GM23338 (cell line): ENCODE measurements at regions not wholly inside any gene's neighbourhood (a gene's known extent, or its start where the extent isn't known, plus 50 kb on each side); places are given as distances from the start of the nearest gene placed in this dataset.

Experiments
- ATAC-seq: fragments of 200-7000 bp; cut with Tn5 transposase; 3 replicates; pipeline ENCODE4 v1.9.1; 2020
- DNase-seq: peaks from one replicate; pipeline ENCODE4 v3.0.0-alpha.2; 2015; ENCODE audit warnings: low spot score
- H2AFZ ChIP-seq: fragments of 200-600 bp; sonication (generic); 2 replicates; pipeline ENCODE4 v1.8.0; 2016; ENCODE audit warnings: antibody characterized with exemption, mild to moderate bottlenecking, moderate library complexity
- H3F3A ChIP-seq: fragments of 200-600 bp; sonication (generic); replicated peaks from 2 replicates; pipeline ENCODE4 v1.8.0; 2017; ENCODE audit warnings: antibody characterized with exemption, mixed run types, low read depth
- H3K27ac ChIP-seq: fragments of 200-600 bp; sonication (generic); 2 replicates; pipeline ENCODE4 v1.6.1; 2016; ENCODE audit warnings: low read depth
- H3K27me3 ChIP-seq: fragments of 200-600 bp; sonication (generic); 2 replicates; pipeline ENCODE4 v1.8.0; 2016; ENCODE audit warnings: mild to moderate bottlenecking, mixed run types, moderate library complexity; ENCODE audit not compliant: insufficient read depth
- H3K36me3 ChIP-seq: fragments of 200-600 bp; sonication (generic); 2 replicates; pipeline ENCODE4 v1.8.0; 2016; ENCODE audit warnings: mild to moderate bottlenecking; ENCODE audit not compliant: insufficient read depth
- H3K4me1 ChIP-seq: fragments of 200-600 bp; sonication (generic); 2 replicates; pipeline ENCODE4 v1.8.0; 2016; ENCODE audit warnings: mild to moderate bottlenecking, moderate library complexity; ENCODE audit not compliant: insufficient read depth
- H3K4me2 ChIP-seq: fragments of 200-600 bp; sonication (generic); 2 replicates; pipeline ENCODE4 v1.7.1; 2017; ENCODE audit warnings: mixed run types
- H3K4me3 ChIP-seq: fragments of 200-600 bp; sonication (generic); 2 replicates; pipeline ENCODE4 v1.6.1; 2016; ENCODE audit warnings: mixed run types
- H3K79me2 ChIP-seq: fragments of 200-600 bp; sonication (generic); replicated peaks from 2 replicates; pipeline ENCODE4 v1.8.0; 2017; ENCODE audit warnings: mild to moderate bottlenecking; ENCODE audit not compliant: insufficient read depth
- H3K9me2 ChIP-seq: fragments of 200-600 bp; sonication (generic); 2 replicates; pipeline ENCODE4 v1.8.0; 2017; ENCODE audit not compliant: insufficient read depth
- H4K20me1 ChIP-seq: fragments of 200-600 bp; sonication (generic); replicated peaks from 2 replicates; pipeline ENCODE4 v1.8.0; 2017; ENCODE audit warnings: mild to moderate bottlenecking; ENCODE audit not compliant: insufficient read depth
- H3K27ac Mint-ChIP-seq: 2 replicates; pipeline ENCODE4 v1.8.0; 2020; ENCODE audit warnings: inconsistent platforms, mild to moderate bottlenecking, moderate library complexity, mixed read lengths
- H3K27me3 Mint-ChIP-seq: 3 replicates; pipeline ENCODE4 v1.8.0; 2022; ENCODE audit warnings: low read depth, mild to moderate bottlenecking, moderate library complexity, mixed read lengths, inconsistent platforms; ENCODE audit not compliant: insufficient read depth, poor library complexity
- H3K36me3 Mint-ChIP-seq: 3 replicates; pipeline ENCODE4 v1.8.0; 2021; ENCODE audit warnings: low read depth, mild to moderate bottlenecking, inconsistent platforms, moderate library complexity, mixed read lengths
- H3K4me1 Mint-ChIP-seq: 3 replicates; pipeline ENCODE4 v1.8.0; 2020; ENCODE audit warnings: mild to moderate bottlenecking, inconsistent platforms, mixed read lengths
- H3K4me3 Mint-ChIP-seq: 3 replicates; pipeline ENCODE4 v1.8.0; 2021; ENCODE audit warnings: moderate library complexity, mild to moderate bottlenecking, inconsistent platforms, mixed read lengths
- H3K9me3 Mint-ChIP-seq: 3 replicates; pipeline ENCODE4 v1.8.0; 2020; ENCODE audit warnings: moderate library complexity, mild to moderate bottlenecking, inconsistent platforms, mixed read lengths
- CREB1 ChIP-seq: fragments of 250-450 bp; sonication (Bioruptor Pico); IDR thresholded peaks from 2 replicates; pipeline ENCODE4 v1.5.0; 2020; ENCODE audit warnings: low read depth, mild to moderate bottlenecking, moderate library complexity
- EZH2 ChIP-seq: fragments of 200-600 bp; sonication (generic); IDR thresholded peaks from one replicate; pipeline ENCODE4 v1.8.0; 2017; ENCODE audit warnings: antibody characterized with exemption, mild to moderate bottlenecking, low read depth; ENCODE audit not compliant: unreplicated experiment
- EZH2phosphoT487 ChIP-seq: fragments of 200-600 bp; sonication (generic); IDR thresholded peaks from one replicate; pipeline ENCODE4 v1.8.1; 2018; ENCODE audit warnings: antibody characterized with exemption; ENCODE audit not compliant: unreplicated experiment
- JUNB ChIP-seq: IDR thresholded peaks from one replicate; pipeline ENCODE4 v1.6.1; 2016; ENCODE audit warnings: antibody characterized with exemption; ENCODE audit not compliant: unreplicated experiment
- NANOG ChIP-seq: IDR thresholded peaks from 2 replicates; pipeline ENCODE4 v1.6.1; 2016; ENCODE audit warnings: antibody characterized with exemption, borderline replicate concordance
- POLR2AphosphoS5 ChIP-seq: IDR thresholded peaks from 2 replicates; pipeline ENCODE4 v1.6.1; 2016; ENCODE audit warnings: antibody characterized with exemption, low read depth
- STAT1 ChIP-seq: IDR thresholded peaks from one replicate; pipeline ENCODE4 v1.6.1; 2016; ENCODE audit warnings: antibody characterized with exemption; ENCODE audit not compliant: unreplicated experiment
- ZNF114 ChIP-seq: fragments of 250-450 bp; sonication (Bioruptor Pico); IDR thresholded peaks from 2 replicates; pipeline ENCODE4 v1.5.0; 2020; ENCODE audit warnings: mild to moderate bottlenecking, moderate library complexity
- ZNF331 ChIP-seq: fragments of 250-450 bp; sonication (Bioruptor Pico); IDR thresholded peaks from 2 replicates; pipeline ENCODE4 v1.5.0; 2020; ENCODE audit warnings: low read depth, mild to moderate bottlenecking, moderate library complexity
- TF ChIP-seq, protein P1 (sequence below): IDR thresholded peaks from one replicate; pipeline ENCODE4 v1.6.1; 2018; ENCODE audit warnings: antibody characterized with exemption; ENCODE audit not compliant: unreplicated experiment
- TF ChIP-seq, protein P2 (sequence below), 2 experiments: fragments of 200-600 bp in 1 of 2; sonication (generic) in 1 of 2; conservative IDR thresholded peaks; 2 replicates each; pipeline versions ENCODE4 v1.5.1 to v1.6.1; 2016 to 2017; ENCODE audit warnings: antibody characterized with exemption in 2 of 2, low read depth in 2 of 2, mild to moderate bottlenecking in 2 of 2, moderate library complexity in 1 of 2
- TF ChIP-seq, protein P3 (sequence below): IDR thresholded peaks from 2 replicates; pipeline ENCODE4 v1.6.1; 2016; ENCODE audit warnings: antibody characterized with exemption
- TF ChIP-seq, protein P4 (sequence below): fragments of 250-450 bp; sonication (Bioruptor Pico); IDR thresholded peaks from 2 replicates; pipeline ENCODE4 v1.5.0; 2020; ENCODE audit warnings: mild to moderate bottlenecking, moderate library complexity

DNA sequence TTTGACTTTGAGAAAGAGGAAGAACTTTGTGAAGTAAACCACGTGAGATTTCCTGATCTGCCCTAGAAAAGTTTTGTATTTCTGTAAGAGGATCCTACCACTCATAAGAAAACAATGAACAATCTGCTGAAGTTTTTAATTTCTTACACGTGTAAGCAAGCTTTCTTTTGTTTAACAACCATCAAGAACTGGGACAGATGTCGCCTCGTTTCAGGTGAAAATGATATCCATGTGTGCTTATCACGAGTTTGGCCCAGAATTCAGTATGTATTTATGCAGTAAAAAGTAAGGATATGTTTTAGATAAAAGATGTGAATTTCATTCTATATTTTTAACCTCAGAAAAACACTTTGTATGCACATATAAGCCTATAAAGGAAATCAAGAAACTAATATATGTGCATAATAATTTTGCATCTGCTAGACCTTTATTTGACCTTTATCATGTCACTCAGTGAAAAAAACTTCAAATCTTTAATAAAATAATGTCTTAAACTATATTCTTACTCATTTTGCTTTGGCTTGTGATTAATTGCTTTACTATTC, 56.9 kb upstream of the DHRS4 start:
- H3K4me2 ChIP-seq = no peak overlapping the region
- DNase-seq (no peak), ATAC-seq (no peak)
- Mint-ChIP-seq H3K9me3 (peaks cover 29% of the 10 kb centered on the region), H3K4me3 (no peak overlapping the region), H3K27ac (no peak overlapping the region), H3K27me3 (no peaks in the 10 kb centered on the region), H3K36me3 (peaks cover 12% of the 10 kb centered on the region; the same call in 2 of the 3 replicates), H3K4me1 (no peaks in the 10 kb centered on the region)
- H3K4me1 ChIP-seq = no peaks in the 10 kb centered on the region
- no peak overlapping the region for H3K4me3 ChIP-seq
- H3K79me2 ChIP-seq = no peaks in the 10 kb centered on the region
- no peak overlapping the region for H2AFZ ChIP-seq
- no peaks in the 10 kb centered on the region for H4K20me1 ChIP-seq
- no peak overlapping the region for H3K27ac ChIP-seq
- no peaks in the 10 kb centered on the region for H3K27me3 ChIP-seq
- no peaks in the 10 kb centered on the region for H3K36me3 ChIP-seq
- TF ChIP-seq STAT1 = no peak
- TF ChIP-seq, protein P1, sequence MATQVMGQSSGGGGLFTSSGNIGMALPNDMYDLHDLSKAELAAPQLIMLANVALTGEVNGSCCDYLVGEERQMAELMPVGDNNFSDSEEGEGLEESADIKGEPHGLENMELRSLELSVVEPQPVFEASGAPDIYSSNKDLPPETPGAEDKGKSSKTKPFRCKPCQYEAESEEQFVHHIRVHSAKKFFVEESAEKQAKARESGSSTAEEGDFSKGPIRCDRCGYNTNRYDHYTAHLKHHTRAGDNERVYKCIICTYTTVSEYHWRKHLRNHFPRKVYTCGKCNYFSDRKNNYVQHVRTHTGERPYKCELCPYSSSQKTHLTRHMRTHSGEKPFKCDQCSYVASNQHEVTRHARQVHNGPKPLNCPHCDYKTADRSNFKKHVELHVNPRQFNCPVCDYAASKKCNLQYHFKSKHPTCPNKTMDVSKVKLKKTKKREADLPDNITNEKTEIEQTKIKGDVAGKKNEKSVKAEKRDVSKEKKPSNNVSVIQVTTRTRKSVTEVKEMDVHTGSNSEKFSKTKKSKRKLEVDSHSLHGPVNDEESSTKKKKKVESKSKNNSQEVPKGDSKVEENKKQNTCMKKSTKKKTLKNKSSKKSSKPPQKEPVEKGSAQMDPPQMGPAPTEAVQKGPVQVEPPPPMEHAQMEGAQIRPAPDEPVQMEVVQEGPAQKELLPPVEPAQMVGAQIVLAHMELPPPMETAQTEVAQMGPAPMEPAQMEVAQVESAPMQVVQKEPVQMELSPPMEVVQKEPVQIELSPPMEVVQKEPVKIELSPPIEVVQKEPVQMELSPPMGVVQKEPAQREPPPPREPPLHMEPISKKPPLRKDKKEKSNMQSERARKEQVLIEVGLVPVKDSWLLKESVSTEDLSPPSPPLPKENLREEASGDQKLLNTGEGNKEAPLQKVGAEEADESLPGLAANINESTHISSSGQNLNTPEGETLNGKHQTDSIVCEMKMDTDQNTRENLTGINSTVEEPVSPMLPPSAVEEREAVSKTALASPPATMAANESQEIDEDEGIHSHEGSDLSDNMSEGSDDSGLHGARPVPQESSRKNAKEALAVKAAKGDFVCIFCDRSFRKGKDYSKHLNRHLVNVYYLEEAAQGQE = no peak
- TF ChIP-seq ZNF114 (CRISPR knock-in tag) = no peak
- TF ChIP-seq, protein P2, sequence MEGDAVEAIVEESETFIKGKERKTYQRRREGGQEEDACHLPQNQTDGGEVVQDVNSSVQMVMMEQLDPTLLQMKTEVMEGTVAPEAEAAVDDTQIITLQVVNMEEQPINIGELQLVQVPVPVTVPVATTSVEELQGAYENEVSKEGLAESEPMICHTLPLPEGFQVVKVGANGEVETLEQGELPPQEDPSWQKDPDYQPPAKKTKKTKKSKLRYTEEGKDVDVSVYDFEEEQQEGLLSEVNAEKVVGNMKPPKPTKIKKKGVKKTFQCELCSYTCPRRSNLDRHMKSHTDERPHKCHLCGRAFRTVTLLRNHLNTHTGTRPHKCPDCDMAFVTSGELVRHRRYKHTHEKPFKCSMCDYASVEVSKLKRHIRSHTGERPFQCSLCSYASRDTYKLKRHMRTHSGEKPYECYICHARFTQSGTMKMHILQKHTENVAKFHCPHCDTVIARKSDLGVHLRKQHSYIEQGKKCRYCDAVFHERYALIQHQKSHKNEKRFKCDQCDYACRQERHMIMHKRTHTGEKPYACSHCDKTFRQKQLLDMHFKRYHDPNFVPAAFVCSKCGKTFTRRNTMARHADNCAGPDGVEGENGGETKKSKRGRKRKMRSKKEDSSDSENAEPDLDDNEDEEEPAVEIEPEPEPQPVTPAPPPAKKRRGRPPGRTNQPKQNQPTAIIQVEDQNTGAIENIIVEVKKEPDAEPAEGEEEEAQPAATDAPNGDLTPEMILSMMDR (conservative IDR thresholded peaks at IDR 0.05; ENCODE audit: low read depth in 2 of 2) = no peak
- no peak for TF ChIP-seq CREB1 (CRISPR knock-in tag)
- no peak for TF ChIP-seq JUNB
- TF ChIP-seq, protein P3, sequence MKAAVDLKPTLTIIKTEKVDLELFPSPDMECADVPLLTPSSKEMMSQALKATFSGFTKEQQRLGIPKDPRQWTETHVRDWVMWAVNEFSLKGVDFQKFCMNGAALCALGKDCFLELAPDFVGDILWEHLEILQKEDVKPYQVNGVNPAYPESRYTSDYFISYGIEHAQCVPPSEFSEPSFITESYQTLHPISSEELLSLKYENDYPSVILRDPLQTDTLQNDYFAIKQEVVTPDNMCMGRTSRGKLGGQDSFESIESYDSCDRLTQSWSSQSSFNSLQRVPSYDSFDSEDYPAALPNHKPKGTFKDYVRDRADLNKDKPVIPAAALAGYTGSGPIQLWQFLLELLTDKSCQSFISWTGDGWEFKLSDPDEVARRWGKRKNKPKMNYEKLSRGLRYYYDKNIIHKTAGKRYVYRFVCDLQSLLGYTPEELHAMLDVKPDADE = no peak
- TF ChIP-seq POLR2AphosphoS5 = no peak
- TF ChIP-seq, protein P4, sequence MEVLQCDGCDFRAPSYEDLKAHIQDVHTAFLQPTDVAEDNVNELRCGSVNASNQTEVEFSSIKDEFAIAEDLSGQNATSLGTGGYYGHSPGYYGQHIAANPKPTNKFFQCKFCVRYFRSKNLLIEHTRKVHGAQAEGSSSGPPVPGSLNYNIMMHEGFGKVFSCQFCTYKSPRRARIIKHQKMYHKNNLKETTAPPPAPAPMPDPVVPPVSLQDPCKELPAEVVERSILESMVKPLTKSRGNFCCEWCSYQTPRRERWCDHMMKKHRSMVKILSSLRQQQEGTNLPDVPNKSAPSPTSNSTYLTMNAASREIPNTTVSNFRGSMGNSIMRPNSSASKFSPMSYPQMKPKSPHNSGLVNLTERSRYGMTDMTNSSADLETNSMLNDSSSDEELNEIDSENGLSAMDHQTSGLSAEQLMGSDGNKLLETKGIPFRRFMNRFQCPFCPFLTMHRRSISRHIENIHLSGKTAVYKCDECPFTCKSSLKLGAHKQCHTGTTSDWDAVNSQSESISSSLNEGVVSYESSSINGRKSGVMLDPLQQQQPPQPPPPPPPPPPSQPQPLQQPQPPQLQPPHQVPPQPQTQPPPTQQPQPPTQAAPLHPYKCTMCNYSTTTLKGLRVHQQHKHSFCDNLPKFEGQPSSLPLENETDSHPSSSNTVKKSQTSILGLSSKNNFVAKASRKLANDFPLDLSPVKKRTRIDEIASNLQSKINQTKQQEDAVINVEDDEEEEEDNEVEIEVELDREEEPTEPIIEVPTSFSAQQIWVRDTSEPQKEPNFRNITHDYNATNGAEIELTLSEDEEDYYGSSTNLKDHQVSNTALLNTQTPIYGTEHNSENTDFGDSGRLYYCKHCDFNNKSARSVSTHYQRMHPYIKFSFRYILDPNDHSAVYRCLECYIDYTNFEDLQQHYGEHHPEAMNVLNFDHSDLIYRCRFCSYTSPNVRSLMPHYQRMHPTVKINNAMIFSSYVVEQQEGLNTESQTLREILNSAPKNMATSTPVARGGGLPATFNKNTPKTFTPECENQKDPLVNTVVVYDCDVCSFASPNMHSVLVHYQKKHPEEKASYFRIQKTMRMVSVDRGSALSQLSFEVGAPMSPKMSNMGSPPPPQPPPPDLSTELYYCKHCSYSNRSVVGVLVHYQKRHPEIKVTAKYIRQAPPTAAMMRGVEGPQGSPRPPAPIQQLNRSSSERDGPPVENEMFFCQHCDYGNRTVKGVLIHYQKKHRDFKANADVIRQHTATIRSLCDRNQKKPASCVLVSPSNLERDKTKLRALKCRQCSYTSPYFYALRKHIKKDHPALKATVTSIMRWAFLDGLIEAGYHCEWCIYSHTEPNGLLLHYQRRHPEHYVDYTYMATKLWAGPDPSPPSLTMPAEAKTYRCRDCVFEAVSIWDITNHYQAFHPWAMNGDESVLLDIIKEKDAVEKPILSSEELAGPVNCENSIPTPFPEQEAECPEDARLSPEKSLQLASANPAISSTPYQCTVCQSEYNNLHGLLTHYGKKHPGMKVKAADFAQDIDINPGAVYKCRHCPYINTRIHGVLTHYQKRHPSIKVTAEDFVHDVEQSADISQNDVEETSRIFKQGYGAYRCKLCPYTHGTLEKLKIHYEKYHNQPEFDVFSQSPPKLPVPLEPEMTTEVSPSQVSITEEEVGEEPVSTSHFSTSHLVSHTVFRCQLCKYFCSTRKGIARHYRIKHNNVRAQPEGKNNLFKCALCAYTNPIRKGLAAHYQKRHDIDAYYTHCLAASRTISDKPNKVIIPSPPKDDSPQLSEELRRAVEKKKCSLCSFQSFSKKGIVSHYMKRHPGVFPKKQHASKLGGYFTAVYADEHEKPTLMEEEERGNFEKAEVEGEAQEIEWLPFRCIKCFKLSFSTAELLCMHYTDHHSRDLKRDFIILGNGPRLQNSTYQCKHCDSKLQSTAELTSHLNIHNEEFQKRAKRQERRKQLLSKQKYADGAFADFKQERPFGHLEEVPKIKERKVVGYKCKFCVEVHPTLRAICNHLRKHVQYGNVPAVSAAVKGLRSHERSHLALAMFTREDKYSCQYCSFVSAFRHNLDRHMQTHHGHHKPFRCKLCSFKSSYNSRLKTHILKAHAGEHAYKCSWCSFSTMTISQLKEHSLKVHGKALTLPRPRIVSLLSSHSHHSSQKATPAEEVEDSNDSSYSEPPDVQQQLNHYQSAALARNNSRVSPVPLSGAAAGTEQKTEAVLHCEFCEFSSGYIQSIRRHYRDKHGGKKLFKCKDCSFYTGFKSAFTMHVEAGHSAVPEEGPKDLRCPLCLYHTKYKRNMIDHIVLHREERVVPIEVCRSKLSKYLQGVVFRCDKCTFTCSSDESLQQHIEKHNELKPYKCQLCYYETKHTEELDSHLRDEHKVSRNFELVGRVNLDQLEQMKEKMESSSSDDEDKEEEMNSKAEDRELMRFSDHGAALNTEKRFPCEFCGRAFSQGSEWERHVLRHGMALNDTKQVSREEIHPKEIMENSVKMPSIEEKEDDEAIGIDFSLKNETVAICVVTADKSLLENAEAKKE (CRISPR knock-in tag) = no peak
- TF ChIP-seq ZNF331 (CRISPR knock-in tag) = no peak
- no peak for TF ChIP-seq EZH2
- no peak for TF ChIP-seq EZH2phosphoT487
- no peak for TF ChIP-seq NANOG
- no peaks in the 10 kb centered on the region for H3K9me2 ChIP-seq
- H3F3A ChIP-seq = no peaks in the 10 kb centered on the region
